GM19438 (cell line): ENCODE measurements at regions not wholly inside any gene's neighbourhood (a gene's known extent, or its start where the extent isn't known, plus 50 kb on each side); places are given as distances from the start of the nearest gene placed in this dataset.
"Not testable (repeated sequence)": the region's sequence is repeated elsewhere in the genome, so short reads cannot be mapped to it uniquely, and the experiment has no call there.

ENCODE experiments used
- ATAC-seq: cut with Tn5 transposase; IDR thresholded peaks from one replicate; pipeline ENCODE4 v1.9.1; 2021; ENCODE audit warnings: low read depth; ENCODE audit not compliant: unreplicated experiment

- not testable (repeated sequence) for ATAC-seq
Measured at GRCh38 chr18:1388468-1388867, 483.8 kb downstream of the ADCYAP1 start.

DNA sequence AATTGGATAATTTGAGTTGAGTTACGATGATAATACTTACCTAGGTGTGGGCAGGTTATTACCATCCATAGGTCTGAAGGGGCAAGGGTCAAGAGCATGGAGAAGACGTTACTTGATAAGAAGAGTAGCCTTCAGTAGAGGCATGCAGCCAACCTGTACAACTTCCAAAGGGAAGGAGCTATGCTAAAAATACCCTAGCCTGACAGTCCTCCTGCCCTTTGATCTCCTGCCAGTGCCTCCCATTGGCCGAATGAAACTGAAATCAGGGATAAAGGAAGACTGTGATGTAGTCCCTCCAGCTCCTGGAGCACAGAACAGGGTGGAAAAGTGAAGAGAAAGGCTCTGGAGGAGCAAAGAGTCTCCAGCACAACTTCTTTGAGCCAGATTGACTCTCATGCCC lies 487.4 kb downstream of the ADCYAP1 start:
- no peak for ATAC-seq

DNA sequence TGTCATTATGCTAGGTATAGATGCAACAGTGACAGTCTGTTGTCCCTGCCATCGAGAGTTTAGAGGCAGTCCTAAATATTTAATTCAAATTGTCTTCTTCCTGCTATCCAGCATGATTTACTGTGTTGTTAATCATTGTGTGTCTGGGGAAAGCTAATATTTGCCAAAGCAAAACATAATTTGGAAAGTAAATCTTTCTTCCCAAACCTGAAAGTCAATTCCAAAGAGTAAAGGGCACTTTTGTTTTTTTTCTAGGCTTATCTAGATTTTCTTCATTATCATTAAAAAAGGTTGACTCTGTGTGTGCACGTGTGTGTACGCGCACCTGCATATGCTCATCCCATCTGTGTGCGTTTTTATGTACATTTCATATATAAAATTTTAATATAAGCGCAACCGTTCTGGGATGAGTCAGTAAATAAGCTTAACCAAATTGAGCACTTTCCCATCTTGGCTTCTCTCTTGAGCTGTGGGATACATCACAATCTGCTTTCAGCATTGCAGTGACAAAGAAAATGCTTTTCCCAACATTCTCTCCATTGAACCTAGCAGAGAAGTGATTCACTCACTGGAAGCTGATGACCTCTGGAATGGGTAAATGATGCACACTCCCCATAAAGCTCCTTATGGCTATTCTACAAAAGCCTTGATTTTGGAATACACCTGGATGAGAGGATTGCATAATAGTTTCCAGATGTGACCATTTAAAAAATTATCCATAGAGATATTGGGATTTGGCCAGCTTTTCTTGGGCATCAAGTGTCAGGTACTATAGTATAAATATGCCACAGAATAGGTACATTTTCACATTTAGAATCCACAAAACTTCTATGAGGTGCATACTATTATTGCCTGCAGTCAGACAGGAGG lies 488.4 kb downstream of the ADCYAP1 start:
- no peak for ATAC-seq

DNA sequence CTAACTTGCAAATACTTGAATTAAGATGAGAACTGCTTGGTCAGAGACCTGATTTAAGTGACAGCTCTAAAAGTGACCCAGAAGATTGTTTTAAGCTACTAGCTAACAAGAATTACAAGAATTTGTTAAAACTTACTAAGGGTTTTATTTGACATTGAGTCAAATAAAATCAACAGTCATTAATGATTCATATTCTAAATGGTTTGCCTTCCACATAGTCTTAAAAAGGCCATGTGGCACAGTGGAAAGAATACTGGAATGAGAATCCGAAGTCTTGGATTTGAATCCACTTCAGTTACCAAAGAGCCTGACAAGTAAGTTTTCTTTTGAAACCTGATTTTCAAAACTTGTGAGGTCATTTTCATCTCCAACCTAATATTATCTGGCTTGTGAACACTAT lies 489.3 kb downstream of the ADCYAP1 start:
- ATAC-seq: no peak

DNA sequence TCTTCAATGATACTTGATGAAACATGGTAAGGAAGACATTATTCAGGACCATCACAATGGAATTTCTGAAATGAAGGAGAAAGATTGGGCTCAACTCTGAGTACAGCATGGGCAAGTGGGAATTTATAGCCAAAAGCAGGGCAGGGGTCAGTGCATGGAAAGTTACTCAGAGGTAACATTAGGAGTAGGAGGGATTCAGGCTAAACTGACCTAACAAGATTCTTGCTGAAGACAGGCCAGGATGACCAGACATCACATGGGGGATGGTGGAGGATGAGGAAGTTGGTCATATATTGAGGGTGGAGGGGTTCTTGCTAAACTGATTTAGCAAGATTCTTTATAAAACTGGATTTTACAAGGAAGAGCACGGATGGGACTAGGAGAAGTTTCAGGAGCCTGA lies 489.8 kb downstream of the ADCYAP1 start:
- no peak for ATAC-seq

- no peak for ATAC-seq
Measured at GRCh38 chr18:1394966-1395365, 490.3 kb downstream of the ADCYAP1 start.

DNA sequence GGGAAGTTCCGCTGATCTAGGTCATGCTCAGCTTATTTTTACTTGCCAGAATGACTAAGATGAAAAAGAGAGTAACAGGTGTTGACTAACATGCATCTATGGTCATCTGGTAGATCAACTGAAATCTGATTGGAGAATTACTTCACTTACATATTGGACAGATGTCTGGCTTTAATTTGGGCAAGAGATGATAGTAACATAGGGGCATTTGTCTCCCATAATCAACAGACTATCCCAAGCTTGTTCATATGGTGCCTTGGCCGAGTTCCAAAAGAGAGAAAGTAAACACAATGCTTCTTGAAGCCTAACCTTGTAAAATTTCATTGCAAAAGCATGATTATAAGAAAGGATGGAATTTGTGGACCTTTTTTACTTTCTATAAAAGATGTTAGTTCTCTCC lies 503.7 kb downstream of the ADCYAP1 start:
- no peak for ATAC-seq

DNA sequence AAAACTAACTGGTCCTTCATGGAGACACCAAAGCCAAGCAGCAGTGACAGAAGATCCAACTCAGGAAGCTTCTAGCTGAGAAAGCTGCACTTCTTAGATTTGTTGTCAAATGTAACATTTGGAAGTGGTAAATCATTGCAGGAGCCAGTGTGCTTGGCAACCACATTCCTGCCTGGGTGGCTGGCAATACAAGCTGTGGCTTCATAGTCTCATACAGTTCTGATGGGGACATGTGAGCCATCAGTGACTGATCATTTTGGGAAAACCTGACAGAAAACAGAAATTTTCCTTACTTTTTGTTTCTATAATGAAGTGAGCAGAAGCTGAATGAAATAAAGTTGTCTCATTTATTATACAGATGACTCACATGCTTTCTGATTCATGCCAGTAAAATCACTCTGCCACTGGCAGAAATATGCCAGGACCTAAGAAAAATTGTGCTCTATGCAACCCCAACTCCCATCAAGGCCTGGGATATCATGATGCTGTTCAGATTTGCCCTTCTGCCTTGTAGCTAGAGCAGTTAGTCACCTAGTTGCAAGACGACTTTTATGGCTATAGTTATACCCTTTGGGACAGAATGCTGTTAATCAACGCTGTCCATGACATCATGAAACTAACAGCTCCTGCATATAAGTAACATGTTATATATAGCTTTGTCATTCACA lies 508.1 kb downstream of the ADCYAP1 start:
- ATAC-seq: no peak

DNA sequence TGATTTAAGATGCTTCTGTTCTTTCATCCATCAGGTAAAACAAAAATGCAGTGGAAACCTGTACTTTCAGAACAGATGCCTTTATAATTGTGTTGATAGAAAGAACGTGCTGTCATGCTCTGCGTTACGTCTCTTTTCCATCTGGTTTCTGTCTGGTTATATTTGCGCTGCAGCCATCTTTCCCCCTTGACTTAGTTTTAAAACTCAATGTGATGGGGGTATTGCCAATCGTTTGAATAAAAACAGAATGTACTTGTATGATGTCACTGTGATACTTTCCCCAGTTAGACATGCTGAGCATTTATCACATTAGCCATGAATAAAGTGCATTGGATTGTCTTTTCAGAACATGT lies 508.6 kb downstream of the ADCYAP1 start:
- ATAC-seq: no peak

DNA sequence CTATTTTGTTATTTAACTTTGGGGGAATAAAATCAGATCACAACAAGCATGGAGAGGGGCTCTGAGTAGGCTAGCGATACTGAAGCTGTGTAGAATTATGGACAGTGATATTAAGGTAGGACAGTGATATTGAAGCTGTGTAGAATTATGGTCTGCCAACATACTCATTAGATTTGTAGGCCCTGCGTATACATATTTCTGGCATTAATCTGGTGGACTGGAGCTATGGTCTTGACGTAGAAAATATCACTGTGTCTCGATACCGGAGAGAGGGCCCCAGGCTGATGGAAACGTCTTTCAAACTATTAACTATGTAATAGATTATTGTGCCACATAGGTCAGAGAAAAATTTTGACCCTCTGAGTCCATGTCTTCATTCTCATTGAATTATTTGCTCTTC lies 511.4 kb downstream of the ADCYAP1 start:
- ATAC-seq: no peak

- ATAC-seq: no peak
Measured at GRCh38 chr18:1421502-1421901, 516.8 kb downstream of the ADCYAP1 start.

DNA sequence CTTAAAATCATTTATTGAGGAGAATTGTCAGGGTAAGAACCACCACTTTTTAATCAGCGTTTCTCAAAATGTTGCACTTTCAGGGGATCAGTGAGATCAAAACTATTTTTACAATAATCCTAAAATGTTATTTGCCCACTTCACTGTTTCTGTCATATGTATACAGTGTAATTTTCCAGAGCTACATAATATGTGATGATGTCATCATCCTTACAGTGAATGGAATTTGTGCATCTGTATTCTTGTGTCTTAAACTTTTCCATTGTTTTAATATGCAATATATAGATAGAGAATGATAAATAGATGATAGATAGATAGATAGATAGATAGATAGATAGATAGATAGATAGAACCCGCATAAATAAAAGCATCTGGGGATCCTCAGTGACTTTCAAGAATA lies 518.0 kb downstream of the ADCYAP1 start:
- ATAC-seq: no peak

DNA sequence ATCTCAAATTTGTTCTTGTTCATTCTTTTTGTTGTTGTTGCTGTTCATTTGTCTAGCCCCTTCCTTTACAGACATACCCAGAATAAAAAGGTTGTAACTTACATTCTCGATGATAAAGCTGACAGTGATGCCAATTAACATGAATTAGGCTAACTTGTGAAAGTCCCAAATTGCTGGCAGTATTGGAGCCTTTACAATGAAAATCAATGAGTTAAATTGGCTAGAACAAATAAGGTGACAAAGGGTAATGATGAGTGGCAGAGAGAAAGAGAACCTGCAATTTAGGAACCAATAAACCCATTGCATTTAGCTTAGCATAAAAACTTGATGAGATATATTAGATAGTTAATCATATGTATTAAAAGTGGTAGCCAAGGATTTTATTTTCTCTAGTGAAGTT lies 521.0 kb downstream of the ADCYAP1 start:
- no peak for ATAC-seq

DNA sequence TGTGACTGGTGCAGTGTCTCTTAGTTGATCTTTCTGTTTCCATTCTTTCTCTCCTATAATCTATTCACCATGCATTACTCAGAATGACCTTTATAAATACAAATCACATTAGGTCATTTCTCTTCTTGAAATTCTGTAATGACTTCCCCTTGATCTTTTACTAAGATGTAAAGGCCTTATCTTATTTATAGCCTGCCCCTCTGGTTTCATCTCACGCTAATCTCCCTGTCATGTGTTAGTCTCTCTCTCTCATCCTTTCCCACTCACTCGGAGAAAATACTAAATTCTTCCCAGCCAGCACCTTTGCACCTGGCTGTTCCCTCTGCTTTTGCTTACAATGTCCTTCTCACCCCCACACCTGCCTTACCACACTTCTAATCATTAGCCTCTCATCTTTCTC lies 530.8 kb downstream of the ADCYAP1 start:
- ATAC-seq: no peak

GRCh38 chr18:1436199-1436598 lies 531.5 kb downstream of the ADCYAP1 start:
- no peak for ATAC-seq

GRCh38 chr18:1438458-1438910 lies 533.8 kb downstream of the ADCYAP1 start:
- no peak for ATAC-seq

DNA sequence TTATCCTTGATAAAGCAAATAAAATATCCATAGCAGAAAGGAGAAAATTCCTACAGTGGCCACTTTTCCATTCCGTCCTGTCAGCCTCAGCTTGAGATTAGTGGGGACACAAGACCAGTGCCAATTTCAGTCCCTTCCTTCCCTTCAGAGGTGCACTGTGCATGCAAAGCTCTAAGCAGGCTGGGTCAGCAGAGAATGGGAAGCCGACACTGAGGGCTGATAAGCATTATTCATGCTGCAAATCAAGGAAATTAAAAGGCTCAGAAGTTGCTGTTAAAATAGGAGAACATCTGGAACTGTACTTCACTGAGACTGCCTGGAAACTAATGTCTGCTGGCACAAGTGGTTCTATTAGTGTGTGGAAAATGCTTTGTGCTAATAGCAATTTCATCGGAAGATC lies 534.3 kb downstream of the ADCYAP1 start:
- ATAC-seq: no peak

GRCh38 chr18:1444062-1444461 lies 539.4 kb downstream of the ADCYAP1 start:
- not testable (repeated sequence) for ATAC-seq

DNA sequence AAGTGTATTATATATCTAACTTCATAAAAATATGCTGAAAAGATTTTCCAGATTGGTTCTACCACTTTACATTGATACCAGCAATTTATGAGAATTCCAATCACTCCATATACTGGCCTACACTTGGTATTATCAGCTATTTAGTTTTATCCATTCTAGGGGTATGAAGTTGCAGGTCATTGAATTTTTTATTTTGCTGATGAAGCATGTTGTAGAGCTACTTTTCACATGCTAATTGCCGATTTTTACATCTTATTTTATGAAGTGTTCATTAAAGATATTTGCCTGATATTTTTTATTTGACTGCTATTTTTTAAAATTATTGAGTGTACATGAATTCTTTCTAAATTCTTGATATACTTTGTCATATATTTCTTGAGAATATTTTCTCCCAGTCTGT lies 542.1 kb downstream of the ADCYAP1 start:
- no peak for ATAC-seq

- ATAC-seq: no peak
Measured at GRCh38 chr18:1452821-1453220, 548.1 kb downstream of the ADCYAP1 start.

DNA sequence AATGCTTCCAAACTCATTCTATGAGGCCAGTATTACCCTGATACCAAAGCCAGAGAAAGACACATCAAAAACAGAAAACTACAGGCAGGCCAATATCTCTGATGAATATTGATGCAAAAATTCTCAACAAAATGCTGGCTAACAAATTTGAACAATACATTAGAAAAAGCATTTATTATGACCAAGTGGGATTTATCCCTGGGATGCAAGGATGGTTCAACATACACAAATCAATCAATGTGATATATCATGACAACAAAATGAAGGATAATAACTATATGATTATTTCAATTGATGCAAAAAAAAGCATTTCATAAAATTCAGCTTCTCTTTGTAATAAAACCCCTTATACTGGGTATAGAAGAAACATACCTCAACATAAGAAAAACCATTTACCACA lies 550.9 kb downstream of the ADCYAP1 start:
- no peak for ATAC-seq

DNA sequence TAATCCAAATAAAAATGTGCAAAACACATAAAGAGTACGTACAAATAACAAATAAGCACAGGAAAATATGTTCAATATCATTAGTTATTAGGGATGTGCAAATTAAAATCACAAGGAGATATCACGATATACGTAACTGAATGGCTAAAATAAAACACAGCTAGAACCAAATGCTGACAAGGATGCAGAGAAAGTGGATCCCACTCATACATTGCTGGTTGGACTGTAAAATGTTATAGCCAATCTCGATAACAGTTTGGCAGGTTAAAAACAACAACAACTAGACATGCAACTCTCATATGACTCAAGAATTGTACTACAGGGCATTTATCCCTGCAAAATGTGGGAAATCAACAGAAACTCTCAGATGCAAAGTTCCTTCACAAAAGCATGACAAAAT lies 553.9 kb downstream of the ADCYAP1 start:
- ATAC-seq: no peak
